HPDE6-E6E7 (cell line): ENCODE measurements at regions not wholly inside any gene's neighbourhood (a gene's known extent, or its start where the extent isn't known, plus 50 kb on each side); places are given as distances from the start of the nearest gene placed in this dataset.
"Not testable (repeated sequence)": the region's sequence is repeated elsewhere in the genome, so short reads cannot be mapped to it uniquely, and the experiment has no call there.

ENCODE experiments used
- DNase-seq: peaks from one replicate; pipeline ENCODE4 v3.0.0; 2011; ENCODE audit warnings: missing footprints; ENCODE audit errors: extremely low spot score

DNA sequence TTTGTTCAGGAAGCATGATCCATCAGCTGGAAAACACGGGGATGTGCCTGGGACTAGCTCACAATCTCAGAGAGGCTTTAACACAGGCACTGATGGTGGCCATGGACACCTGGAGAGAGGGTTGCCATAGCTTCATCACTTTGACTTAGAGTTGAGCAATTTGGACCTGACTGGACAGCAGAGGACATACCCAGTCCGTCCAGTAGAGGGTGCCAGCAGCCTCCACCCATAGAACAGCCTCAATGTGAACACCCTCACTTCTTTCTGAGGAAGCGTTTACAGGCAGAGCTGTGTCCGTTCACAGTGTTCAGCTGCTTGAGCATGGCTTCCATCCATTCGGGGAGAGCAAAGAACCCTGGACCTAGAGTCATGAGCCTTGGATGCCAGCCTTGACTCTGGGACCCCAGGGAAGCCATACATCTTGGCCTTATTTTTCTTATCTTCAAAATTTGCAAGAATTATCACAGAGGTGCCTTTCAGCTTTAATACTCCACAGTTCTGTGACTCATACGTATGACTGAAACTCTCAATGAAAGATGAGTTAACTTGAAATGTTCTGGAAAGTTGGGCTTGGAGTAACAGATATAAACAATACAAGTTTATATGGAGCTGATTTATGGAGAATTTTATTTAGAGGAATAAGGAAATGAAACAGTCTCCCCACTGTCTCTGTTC is 302.9 kb upstream of the PODXL start:
- DNase-seq = peak; percentile 61

DNA sequence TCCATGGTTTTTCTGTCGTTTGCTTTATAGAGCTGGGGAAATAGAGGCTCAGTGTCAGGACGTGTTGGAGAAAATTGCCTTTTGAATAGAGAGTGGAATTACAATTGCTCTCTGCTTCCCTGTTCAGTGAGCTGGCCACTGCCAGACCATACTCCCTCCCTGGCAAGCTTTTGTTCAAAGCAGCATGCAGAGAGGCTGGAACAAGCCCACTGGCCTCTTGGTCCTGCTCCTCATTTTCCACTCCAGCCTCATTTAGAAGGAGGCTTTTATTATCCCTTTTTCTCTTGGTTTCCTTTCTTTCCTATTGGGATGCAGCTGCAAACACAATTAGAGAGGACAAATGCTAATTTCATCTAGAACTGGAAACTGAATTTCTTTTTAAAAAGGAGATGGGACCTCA is 302.2 kb upstream of the PODXL start:
- DNase-seq = no peak

DNA sequence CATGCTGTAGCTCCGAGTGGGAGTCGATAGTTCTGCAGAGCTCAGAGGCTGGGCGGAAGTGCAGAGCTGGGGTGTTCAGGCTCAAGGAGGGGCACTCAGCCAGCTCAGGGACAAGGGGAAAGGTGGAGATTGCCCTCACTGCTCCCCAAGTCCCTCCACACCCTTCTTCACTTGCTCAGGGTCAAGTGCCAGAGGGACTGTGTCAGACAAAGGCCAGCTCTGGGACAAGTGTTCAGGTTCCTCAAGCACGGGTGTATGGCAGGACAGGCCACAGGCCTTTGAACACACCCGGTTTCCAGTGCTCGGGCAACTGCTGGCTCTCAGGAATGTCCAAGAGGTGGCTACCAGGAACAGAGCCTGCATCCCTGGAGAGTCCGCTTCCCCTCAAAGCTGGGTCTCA is 293.0 kb upstream of the PODXL start:
- no peak for DNase-seq

DNA sequence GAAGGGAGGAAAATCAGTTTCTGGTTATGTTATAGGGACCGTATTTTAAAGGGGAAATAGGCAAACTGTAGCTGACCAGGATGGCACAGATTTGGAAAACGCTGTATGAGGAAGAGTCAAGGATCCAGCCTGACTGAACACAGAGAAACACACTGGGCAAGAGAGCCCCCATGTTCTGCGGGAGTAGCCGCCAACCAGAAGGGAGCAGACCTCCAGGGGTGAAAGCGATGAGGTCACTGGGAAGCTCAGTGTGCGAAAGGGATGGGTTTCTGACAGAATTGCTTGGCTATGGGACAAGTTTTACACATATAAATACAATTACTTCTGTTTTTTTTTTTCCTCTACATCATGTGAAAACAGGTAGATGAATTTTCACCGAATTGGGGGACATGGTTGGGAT is 291.6 kb upstream of the PODXL start:
- DNase-seq = no peak

DNA sequence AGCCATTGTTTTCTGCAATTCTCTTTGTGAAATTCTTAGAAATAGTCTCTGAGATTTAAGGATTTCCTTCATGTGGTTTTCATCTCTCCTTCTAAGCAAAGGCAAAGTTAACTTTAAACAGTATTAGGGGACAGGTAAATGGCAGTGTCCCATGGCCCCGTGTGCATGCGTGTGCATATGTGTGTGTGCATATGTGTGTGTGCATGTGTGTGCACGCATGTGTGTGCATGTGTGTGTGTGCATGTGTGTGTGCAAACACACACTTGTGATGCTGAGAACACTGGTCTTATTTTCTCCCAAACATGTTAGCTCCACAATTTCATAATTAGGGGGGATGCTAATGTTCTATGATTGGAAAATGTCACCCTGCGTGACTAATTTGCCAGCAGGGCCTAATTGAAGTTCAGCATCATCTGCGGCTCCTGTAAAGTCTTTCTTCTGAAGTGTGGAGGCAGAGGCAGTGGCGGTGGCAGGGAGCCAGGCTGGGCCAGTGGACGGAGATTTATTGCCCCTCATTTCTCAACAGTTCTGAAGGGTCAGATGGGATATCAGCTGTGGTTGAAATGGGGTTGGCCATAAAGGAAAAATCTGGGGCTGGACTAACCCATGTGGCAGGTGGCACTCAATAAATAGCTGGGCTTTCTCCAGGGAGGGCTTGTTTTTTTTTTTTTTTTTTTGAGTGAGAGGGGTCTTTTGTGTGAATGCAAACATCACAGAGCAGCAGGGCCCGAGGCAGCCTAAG is 289.3 kb upstream of the PODXL start:
- no peak for DNase-seq

DNA sequence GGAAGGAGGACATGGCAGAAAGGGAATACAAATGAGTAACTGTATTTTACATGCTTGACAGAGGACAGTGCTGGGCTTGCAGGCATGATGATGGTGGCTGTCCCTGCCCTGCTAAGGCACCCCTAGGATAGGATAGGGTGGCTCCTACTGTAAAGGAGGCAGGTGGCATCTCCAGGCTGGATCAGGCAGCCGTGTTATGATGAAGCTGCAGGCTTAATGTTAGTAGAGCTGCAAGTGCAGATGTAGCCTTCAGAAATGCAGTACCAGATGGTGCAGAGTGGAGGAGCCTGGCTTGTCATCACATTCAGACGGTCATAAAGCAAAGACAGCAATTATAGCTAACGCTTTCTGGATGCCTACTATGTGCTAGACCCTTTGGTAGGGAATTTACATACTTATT is 287.9 kb upstream of the PODXL start:
- no peak for DNase-seq

DNA sequence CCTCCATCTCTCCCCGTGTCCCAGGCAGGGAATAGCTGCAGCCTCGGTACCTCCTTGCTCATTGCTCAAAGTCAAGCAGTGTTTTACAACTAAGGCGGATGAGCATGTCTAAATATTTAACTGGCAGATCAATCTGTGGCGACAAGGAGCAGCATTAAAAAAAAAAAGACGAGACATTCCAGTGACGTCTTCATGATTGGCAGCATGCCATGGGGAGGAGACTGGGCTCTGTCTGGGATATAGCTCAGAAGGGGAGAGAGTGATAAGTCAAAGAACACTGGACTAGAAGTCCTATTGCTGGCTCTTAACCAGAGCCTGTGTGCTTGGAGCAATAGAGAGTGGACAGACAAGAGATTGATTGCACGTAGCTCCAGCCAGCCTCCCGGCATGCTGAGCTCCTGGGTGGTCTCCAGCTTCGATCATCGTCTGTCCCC is 287.5 kb upstream of the PODXL start:
- DNase-seq = no peak

DNA sequence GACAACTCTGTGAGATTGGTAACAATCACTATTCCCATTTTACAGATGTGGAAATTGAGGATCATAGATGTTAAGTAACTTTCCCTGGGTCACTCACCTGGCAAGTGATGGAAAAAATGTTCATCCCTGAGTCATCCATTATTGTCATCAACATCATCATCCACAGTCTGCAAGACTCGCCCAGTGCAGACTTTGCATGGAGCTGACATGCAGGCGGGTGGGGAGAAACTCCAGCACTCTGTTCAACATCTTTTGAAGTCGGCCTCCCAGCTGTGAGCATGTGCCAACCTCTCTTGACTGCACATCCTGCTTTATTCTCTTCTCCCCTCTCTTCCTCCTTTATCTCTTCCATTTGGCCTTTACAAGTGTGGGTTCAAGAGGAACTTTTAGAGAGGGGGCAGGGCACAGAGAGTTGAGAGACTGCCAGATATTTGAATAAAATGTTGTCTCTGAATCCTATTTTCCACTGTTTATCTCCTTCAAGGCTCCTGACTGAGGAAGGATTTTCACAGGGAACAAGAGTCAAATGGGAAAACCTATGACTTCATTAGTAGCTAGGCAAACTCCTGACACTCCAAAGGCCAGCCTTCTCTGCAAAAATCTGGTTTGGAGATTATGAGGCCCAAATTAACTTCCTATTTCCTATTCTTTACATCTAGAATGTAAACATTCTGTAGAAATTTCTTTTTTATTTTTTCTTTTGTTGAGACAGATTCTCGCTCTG is 283.7 kb upstream of the PODXL start:
- no peak for DNase-seq

DNA sequence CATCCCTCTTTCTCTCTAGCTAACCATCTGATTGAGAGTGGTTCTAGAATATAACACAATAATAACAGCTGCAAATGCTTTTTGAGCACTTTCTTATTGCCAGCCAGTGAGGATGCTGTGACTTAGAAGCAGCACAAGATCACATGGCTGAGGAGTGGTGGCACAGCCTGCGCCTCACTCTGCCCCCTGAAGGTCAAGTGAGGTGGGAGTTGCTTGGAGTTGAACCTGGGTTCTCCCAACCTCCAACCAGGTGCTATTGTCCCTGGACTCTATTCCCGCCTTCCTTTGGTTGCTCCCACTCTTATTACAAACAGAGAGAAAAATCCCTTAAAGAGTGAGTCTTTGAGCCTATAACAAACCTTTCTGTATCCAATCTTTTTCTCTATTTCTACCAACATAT is 280.3 kb upstream of the PODXL start:
- DNase-seq = no peak

DNA sequence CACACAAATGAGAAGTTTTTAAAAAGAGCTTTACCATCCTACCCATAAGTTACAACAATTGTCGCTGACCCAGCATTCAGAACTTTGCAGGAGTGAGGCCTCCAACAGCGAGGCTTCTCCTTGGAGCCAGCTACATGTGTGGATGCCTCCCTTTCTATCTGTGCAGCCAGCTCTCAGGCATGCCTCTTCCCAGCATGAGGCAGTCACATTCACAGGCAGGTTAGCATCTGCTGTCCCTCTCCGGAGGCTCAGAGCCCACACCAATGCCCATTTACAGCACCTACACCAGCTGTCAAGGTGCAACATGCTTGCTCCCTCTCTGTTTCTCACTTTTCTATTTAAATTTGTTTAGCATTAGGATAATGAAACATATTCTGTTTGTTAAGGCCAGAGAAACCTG is 278.7 kb upstream of the PODXL start:
- DNase-seq = no peak

DNA sequence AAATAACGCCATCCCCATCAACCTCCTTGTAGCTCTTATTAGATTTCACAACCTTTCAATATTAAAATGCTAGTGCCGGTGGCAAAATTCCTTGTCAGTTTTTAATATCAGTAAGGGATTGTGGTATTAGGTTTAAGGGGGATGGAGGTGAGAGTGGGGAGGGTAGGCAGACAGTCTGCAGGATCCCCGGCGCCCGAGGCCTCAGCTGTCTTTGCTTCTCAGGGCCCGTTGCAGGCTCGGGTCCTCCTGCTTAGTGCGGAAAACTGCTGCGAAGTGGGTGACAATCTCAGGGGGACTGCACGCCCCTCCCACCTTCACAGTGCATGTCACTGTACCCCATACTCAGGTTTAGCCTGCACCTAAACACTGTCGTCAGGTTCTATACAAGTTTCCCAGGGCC is 274.3 kb upstream of the PODXL start:
- DNase-seq = no peak

DNA sequence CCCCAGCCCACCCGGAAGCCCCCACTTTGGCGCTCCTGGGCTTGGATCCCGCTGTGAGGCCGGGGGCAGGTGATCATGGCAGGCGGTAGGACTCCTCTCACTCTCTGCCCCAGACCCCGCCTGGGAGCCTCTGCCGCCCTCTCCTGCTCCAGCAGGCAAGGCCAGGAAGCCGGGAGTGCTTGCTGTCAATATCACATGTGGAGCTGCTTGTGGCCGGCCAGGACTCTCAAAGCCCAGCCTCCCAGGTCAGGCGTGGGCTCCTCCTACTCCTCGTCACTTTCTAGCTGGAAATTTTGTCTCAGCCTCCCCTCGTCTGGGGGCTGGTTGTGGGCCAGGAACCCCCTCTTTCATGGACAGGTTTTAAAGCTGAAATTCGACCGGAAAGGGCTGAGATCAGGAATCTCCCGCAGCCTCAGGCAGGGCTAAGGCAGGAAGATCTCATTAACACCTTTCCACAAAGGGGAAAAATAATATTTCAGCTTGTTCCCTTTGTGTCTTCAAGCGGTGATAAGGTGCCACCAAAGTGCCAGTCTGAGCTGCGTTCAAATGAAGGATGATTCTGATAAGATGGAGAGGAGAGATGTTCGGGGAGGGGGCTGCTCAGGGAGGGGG is 273.6 kb upstream of the PODXL start:
- DNase-seq = no peak

DNA sequence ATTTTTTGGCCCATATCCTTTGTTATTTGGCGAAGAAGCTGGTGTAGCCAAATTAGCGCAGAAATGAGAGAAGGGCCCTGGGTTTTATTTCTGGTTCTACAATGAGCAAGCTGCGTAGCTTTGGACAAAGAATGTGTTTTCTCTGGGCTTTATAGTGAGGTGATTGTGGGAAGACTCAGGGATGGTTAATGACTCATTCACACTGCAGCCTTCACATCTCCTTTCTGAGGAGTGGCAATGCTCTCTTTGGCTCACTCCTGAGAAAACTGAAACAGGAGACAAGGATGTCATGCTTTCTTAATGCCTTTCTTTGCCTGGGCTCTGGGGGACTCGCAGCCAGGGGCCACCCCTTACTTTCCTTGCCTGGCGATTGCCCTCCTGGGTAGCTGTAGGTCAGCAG is 271.0 kb upstream of the PODXL start:
- DNase-seq = no peak

DNA sequence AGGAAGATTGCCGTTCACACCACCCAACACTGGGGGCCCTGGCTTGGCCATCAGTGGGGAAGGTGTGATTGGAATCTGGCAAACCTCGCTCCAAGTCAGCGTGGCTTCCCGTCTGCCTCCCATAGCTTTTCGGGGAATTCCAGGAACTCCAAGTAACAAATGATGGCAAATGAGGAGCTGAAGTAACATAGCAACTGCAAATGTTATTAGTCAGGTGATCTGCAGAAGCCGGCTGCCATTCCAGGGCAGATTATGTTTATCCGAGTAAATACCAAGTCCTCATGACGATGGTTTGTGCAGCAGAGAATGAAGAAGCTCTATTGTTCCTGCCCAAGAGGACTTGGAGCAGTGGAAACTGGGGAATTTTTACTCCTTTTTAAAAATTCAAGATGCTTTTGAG is 270.5 kb upstream of the PODXL start:
- DNase-seq = no peak

DNA sequence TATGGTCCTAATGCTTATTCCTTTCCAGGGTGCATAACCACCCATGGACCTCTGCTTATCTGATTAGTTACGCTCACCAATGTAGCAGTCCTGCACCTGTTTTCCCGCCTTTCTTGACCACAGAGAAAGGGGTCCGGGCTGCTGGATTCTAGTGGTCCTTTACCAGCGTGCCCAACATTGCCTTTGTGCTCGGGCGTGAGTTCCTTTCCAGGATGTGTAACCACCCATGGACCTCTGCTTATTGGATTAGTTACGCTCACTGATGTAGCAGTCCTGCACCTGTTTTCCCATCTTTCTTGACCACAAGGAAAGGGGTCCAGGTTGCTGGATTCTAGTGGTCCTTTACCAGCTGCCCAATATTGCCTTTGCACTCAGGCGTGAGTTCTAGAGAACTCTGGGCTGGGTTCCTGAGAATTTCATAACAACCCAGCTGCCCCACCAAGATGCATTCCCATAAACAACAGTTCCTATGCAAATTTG is 267.6 kb upstream of the PODXL start:
- DNase-seq = not testable (repeated sequence)

DNA sequence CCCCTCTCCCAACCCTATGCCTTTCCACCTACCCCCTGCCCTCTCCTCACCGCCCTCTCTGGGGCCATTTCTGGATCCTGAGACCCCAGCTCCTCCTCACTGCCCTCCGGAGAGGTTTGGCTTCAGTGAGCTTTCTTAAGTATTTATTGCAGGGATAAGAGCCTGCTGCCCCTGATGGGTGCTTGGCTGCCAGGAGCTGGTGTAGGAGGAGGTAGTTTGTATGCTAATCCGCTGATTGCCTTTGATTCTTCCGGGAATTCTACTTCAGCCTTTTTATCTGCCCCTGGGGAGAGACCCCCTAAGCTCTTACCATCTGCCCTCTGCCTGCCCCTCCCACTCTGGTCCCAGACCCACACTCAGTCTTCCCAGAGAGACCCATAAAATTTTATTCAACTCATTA is 263.5 kb upstream of the PODXL start:
- no peak for DNase-seq

DNA sequence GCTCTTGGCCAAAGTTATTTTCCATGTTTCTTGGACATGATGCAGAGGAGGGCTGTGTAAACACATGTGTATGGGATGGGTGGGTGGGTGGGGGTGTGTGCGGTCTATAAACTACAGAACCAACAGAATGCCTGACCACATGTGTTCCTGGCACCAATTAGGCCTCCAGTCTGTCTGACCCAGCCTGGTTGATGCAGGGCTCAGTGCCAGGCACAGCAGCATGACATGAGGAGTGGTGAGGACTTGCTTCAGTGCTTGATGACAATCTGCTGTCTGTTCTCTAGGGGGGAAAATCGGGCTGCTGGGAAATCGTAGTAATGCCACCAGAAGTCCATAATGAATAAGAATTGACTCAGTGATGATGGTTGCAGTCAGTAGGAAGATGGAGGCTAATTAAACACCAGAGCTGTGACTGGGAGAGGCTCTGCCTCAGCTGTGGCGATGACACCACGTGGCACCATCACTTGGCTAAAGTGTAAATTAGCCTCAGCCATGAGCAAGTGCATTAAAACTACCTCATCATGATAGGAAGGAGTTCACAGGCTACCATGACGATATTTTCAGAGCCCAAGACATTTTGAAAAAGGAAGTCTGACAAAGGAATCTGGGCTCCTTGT is 260.1 kb upstream of the PODXL start:
- DNase-seq = no peak

DNA sequence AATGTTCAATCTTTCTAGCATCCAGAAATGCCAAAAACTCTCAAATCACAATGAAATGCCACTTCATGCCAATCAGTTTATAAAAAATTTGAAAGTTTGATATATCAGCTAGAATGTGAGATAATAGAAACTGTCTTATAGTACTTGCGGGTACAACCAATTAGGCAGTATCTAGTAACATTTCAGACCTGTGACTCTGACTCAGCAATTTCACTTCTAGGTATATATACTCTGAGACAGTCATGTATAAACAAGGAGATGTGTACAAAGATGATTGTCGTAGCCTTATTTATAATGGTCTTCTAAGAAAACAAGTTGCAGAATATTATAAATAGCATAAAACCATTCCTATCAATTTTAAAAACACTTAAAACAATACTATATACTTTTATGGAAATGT is 252.3 kb upstream of the PODXL start:
- no peak for DNase-seq

DNA sequence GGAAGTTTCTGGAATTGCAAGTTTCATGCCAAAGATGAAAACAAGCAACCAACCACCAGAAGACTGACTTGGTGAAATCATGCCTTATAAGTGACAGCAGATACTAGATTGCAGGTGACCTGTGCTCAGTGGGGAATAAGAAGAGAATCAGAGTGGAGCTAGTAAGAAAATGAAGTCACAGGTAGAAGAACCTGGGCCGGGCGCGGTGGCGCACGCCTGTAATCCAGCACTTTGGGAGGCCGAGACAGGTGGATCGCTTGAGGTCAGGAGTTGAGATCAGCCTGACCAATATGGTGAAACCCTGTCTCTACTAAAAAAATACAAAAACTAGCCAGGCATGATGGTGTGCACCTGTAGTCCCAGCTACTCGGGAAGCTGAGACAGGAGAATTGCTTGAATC is 251.7 kb upstream of the PODXL start:
- DNase-seq = not testable (repeated sequence)

DNA sequence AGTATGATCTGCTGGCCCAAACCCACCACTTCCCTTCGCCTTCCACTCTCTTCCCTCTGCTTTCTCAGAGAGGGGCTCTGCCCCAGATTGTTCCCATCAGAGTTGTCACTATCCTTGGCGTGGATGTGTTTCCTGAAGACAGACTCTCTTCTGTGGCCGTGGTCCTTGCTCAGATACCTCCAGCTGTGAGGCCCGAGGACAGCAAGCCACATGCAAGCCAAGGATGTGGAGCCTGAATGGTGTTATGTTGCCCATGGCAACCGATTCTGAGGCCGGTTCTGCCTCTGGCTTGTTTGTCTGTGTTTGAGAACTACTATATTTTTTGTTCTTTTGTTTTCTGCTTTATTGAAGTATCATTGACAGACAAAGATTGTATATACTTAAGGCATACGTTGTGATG is 247.4 kb upstream of the PODXL start:
- DNase-seq = no peak

DNA sequence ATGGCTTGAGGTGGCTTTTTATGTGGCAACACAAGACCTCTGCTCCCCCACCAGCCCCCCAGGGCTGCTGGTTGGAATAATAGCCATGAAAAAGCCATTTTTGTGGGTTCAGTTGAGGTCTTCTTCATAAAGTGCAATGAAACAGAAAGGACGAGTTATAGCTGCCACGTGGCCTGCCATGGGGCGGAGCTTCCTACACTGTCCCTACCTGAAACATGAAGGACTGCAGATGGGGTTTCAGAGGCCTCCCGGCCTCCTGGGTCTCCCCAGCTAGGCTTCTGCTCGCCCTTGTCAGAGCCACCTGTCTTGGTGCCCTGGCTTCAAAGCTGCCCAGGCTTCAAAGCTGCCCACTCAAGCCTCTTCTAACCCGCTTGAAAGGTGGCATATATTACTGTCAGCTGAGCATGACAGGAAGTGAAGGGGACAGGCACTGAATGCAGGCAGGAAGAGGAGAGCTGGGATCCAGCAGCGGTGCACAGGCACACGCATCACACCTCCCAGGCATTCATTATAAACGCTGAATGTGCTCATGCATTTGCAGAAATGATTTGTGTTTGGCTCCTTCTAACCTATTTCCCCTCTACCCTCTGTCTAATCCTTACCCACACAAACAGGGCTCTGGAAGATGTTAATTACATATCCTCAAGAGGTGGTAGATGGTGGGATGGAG is 245.9 kb upstream of the PODXL start:
- no peak for DNase-seq
